KBM-7 (cell line): ENCODE measurements at regions not wholly inside any gene's neighbourhood (a gene's known extent, or its start where the extent isn't known, plus 50 kb on each side); places are given as distances from the start of the nearest gene placed in this dataset.

ENCODE experiments used
- DNase-seq: peaks from one replicate; pipeline ENCODE4 v3.0.0-alpha.2; 2015
- in situ Hi-C: fragments of 300-500 bp; cut with MboI; formaldehyde crosslinking; loops from 2 replicates; pipeline ENCODE4 v1.14.3; 2020; ENCODE audit warnings: low sequenced_read_pairs, low pct_unique_long_range_greater_than_20kb, mixed read lengths

DNA sequence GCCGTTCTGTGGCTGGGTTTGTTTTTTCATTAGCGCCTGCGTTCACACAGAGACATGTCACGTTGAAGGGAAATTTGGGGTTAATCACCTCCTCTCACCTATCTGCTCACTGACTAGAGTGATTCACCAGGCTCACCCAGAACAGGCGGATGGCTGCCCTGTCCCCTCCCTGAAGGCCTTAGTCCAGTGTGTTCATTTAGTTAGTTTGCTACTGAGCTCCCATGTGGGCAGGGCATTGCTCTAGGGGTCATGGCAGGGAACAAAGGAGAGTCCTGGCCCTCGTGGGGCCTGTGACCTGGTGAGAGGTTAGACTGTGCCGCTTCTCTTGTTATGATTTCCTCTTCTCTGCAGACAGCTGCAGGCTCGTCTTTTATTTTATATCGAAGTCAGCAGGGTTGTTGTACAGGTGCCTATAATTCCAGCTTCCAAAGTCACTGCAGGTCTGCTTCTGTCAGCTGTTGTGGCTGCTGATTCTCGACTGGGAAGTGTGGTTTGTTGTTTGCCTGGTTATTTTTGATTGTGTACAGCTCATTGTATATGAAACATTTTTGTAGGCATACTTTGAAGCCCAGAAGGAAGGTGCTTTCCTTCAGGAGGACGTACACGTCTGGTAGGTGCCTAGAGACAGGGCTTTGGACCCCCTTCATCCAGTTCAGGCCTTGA lies 73.4 kb upstream of the GSE1 start:
- DNase-seq, result no peak
- in situ Hi-C loops, result no loop called here

DNA sequence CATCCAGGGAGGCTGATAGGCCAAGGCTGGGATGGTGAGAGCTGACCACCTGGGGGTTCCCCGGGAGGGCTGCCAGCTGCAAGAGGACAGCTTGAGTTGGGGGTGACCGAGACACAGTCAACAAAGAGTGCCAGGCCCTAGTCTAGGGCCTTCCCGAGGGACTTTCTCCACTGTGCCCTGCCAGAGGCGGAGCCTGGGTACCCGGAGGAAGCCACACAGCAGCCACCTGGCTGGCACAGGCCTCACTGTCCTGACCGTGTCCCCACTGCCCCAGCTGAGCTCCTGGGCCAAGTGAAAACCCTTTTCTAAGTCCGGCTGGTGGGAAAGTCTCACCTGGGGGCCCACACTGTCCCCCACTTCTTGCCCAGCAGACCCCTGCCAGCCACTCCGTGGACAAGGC lies 71.9 kb upstream of the GSE1 start:
- no peak for DNase-seq
- in situ Hi-C loops, result no loop called here

DNA sequence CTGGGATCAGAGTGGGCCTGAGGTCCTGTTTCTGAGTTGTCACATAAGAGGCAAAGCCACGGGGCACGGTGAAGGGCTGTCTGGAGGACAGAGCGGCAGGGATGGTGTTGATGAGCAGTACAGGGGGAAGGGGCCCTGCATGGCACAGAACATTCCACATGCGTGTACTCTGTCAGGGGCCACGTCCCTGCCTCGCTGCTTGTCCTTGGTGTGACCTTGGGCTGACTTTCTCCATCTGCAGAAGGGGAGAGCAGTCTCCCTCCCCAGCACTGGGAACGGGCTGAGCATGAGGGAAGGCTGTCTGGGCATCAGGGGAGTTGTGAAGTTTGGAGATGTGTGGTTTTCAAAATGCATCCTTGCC lies 71.5 kb upstream of the GSE1 start:
- DNase-seq, result no peak
- in situ Hi-C loops, result no loop called here

DNA sequence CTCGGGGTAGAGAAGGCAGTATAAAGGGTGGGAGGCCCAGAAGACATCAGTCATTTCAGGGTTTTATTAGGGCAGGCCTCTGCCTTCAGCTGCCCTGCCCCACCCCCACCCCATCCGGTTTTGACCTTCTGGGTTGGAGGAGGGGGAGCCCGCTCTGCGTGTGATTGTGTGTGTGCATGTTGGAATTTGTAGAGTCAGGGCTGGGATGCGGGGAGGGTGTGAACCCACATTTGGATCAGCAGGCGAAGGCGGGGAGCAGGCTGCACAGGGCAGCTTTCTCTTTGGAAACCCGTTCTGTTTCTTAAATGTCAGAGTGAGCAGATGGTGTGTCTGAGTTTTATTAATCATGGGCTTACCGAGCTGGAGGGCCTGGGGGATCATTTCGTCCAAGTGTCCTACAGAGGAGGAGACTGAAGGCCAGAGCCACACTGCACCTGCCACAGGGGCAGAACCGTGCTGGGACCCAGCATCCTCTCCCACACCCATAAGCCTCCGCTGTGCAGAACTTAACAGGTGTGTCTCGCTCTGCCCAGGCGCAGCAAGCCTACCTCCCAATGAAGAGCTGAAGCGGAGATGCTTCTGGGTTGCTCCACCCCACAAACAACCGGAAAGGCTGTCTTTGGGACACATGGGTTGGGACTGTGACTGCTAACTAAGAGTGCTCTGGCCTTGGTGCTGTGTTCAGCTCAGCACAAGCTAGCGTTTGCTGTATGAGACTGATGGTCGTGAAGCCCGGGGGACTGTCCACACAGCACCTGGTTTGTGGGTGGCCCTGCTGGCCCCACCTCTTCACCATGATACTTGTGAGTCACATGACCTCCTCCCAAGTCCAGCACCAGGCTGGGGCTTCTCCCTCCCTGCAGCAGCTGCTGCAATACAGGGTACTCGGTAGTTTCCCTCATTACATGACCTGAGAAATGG lies 70.9 kb upstream of the GSE1 start:
- no peak for DNase-seq
- in situ Hi-C loops, result no loop called here

DNA sequence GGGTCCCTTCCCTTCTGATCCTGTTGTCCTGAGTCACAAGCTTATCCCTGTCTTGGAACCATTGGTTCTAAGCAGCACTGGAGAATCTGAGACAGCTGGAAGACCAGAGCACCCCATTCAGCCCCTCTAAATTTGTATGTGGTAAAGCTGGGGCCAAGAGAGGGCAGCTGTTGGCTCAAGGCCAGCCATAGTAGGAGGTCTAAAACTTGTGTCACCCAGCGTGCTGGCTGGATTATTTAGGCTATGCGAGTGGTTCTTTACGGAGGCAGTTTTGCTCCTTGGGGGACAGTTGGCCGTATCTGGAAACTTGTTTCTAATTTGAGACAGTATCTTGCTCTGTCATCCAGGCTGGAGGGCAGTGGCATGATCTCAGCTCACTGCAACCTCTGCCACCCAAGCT lies 69.6 kb upstream of the GSE1 start:
- DNase-seq, result no peak
- in situ Hi-C loops, result no loop called here

DNA sequence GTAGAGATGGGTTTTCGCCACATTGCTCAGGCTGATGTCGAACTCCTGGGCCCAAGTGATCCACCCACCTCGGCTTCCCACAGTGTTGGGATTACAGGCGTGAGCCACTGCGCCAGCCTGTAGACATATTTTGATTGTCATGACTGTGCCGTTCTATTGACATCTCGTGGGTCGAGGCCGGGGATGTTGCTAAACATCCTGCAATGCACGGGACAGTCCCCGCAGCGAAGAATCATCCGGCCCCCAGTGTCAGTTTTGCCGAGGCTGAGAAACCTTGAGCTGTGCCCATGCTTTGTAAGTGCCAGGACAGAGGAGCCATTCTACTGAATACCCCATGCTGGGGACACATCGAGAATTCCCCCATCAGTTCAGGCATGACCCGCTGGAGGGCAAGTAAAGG lies 69.1 kb upstream of the GSE1 start:
- no peak for DNase-seq
- in situ Hi-C loops, result no loop called here

DNA sequence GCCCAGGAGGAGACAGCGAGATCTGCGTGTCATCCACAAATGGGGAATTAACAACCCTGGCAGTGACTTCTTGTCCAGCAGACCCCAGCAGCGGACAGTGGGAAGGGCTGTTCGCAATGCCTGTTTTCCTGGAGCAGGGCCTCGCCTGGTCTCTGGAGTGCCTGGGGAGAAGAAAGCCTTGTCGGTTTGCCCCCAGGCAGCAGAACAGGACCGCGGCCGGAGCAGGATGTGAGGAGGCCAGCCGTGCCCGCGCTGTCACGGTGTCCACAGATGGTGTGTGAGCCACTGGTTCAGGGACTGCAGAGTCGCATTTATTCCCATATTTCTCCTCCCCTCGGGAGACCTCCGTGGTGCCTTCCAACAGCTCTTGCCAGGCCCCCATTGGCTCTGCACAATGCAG lies 68.5 kb upstream of the GSE1 start:
- in situ Hi-C loops, result no loop called here
- no peak for DNase-seq

DNA sequence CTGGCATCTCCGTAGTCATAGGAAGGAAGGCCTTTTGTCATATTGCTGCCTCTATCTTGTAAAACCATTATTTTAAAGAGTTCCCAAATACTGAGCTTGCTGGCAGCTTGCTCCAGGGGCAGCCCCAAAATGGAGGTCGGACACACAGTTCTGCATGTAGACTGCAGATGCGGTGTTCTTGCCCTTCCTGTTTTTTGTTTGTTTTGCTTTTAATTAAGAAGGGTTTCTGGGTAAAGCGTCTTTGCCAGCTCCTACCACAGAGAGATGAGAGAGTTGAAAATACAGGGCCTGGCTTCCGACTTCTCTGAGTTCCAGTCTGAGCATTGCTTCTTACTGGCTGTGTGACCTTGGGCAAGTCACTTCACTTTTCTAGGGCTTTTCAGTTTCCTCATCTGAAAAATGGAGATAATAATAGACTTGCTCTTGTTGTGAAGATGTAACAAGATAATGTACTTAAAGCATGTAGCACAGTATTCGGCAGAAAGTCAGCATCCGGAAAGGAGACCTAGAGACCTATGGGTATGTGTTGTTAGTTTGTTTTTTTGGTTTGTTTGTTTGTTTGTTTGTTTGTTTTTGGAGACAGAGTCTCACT lies 67.8 kb upstream of the GSE1 start:
- DNase-seq, result no peak
- in situ Hi-C loops, result no loop called here

DNA sequence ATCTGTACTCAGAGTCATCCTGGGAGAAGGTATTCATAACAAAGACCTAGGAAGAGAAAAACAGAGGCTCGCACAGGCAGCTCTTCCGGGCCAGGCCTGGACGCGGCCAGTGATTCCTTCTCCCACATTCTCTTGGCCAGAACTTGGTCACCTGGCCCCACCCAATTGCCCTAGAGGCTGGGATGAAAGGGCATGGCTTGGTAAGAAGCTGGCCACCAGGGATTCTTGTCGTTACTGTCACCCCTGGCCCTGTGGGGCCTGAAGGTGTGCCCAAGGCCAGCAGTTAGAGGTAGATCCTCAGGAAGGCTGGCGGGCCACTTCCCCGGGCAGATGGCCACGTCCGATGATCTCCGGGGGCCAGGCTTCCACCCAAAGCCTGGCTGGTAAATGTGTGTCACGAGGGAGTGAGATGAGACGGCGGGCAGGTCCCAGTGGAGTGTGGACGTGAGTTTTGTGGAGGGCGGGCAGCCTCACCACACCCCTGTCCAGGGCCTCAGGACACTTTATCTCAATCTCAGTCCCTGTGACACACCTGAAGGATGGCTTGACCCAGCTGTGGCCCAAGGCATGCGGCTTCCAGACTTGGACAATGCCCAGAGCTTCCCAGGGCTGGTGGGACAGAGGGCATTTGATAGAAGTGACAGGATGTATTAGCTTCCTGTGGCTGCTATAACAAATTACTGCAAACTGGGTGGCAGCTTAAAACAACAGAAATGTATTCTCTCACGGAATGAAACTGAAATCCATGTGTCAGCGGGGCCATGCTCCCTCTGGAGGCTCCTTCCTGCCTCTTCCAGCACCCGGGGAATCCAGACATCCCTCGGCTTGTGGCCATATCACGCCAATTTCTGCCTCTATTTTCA lies 66.3 kb upstream of the GSE1 start:
- in situ Hi-C loops, result no loop called here
- no peak for DNase-seq

DNA sequence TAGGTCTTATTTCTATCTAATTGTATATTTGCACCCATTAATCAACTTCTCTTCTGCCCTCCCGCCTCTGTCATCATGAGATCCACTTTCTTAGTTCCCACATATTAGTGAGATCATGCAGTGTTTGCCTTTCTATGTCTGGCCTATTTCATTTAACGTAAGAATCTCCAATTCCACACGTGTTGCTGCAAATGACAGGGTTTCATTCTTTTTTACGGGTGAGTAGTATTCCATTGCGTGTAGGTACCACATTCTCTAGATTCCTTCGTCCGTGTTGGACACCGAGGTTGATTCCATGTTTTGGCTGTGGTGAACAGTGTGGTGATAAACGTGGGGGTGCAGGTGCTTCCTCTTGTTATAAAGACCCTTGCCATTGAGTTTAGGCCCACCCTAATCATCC lies 64.7 kb upstream of the GSE1 start:
- in situ Hi-C loops, result no loop called here

DNA sequence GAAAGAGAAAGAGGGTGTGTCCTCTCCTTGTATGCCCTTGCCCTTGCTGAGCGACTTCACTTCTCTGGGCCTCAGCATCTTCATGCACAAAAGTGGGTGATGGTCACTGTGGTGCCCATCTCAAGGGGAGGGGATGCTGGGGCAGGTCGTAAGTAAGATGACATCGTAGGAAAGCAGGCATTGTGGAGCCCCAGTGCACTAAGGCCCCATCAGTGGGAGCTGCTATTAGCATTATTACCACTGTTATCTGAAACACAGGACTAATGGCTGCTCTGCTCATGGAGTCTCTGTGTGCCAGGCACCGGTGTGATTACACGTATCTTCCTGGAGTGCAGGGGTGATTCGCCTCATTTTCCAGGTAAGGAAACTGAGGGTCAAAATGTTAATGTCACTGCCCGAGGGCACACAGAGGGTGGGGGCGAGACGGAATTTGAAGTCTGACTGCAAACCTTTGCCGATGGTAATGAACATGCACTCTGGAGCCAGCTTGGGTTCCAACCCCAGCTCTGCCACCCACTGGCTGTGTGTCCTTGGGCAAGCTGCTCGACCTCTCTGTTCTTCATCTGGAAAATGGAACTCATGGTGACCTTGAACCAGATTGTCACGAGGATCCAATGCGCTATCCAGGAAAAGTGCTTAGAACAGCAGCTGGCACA lies 63.2 kb upstream of the GSE1 start:
- in situ Hi-C loops, result no loop called here
- DNase-seq, result no peak

More for the DNA sequence above, 64.7 kb upstream of the GSE1 start:
- DNase-seq, result no peak

DNA sequence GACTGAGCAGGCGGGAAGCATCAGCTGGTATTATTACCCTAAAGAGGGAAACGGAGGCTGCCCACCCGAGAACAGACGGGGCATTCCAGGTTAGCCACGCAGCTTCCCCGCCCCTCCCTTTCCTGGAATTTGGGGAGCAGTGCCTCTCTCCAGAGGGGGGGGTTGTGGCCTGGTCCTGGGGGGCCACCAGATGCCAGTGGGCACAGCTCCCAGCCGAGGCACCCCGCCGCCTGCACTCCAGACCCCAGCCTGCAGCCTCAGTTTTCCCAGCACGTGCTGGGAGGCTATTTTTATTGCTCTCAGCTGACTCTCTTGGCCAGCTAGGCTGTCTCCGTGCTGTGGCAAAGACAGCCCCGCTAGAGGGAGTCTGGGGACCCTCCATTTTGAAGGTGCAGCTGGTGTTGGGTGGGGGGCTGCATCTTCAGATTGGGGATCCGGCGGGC lies 62.7 kb upstream of the GSE1 start:
- DNase-seq, result no peak
- in situ Hi-C loops, result no loop called here

DNA sequence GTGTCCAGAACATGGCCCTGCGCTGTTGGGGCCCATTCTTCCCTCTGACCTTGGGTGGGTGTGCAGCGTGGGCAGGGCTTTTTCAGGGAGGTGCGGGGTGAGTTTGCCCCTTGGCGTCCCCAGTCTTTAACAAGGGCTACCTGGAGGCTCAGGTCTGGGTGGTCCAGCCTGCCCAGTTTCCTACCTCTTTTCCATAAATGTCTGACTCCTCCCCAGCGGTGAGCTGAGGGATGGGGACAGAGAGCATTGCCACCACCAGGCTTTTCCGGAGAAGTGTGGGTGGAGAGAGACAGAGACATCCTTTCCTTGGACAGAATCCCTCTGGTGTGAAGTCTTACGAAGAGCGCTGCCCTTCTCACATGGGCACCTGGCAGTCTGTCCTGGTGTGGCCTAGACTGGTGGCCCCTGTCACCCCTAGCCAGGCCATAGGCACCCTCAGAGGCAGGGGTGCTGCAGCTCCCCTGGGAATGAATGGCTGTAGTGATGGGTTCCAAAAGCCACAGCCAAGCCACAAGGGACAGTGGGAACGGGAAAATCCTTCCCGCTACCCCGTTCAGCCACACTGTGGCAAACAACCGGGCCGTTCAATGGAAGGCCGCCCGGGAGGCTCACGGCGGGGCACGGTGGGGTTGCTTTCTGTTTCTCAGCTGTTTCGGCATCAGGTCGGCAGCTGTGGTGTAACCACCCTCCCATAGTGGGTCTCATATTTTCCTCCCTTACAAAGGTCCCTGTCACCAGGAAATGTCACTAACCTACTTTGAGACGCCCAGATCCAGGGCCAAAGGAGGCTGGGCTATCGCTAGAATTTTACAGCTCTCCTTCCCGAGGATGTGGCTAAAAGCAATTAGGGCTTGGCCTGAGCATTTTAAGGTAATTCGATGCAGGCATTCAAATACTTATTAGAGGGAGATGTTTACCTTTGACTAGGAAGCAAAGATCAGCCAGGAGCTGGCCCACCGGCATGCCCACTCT lies 61.9 kb upstream of the GSE1 start:
- in situ Hi-C loops, result no loop called here
- DNase-seq, result peak; percentile 53

DNA sequence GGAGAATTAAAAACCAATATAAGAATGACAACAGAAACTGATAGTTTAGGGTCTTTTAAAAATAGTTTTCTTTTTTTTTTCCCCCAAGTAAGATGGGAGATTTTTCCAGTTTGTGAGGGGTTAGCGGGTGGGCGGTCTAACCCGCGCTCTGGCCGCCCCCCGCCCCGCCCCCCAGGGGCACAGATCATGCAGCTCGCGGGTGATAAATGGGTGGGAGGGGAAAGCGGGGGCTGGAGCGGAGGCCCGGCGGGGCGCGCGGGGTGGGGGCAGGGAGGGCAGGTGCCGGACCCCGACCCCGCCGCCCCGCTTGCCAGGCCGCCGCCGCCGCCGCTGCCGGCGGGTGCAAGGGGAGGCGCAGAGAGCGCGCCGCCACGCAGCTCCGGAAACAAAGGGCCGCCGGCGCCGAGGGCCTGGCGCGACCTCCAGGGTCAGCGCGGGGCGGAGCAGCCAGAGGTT lies 60.1 kb upstream of the GSE1 start:
- no peak for DNase-seq
- in situ Hi-C loops, result no loop called here

DNA sequence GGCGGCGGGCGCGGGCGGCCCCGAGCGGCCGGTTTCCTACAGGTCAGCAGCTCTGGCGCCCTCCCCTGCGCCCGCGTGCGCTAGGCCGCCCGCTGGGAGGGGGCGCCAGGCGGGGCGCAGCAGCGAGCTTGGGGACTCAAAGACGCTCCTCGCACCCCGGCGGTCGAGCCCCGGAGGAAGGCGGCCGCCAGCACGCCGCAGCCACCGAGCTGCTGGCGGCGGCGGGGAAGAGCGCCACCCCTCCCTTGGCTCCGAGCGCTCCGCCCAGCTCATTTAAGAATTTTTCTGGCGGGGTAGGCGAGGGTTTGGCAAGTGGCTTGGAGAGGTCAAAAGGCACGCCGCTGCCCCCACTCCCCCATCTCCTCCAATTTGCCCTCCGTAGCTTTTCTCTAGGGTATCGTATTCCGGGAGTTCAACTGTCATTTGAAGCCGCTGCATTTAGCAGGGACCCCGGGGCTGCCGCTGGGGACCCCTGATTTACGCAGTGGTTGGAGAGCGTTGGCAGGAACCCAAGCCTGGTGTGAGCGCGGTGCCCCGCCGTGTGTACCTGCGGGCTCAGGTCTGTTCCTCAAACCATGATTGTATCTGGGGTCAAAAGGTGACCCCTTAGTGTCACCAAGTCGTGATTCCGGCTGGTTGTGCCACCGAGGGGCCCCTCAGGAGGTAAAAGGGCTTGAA lies 59.5 kb upstream of the GSE1 start:
- in situ Hi-C loops, result no loop called here
- DNase-seq, result peak; percentile 86

DNA sequence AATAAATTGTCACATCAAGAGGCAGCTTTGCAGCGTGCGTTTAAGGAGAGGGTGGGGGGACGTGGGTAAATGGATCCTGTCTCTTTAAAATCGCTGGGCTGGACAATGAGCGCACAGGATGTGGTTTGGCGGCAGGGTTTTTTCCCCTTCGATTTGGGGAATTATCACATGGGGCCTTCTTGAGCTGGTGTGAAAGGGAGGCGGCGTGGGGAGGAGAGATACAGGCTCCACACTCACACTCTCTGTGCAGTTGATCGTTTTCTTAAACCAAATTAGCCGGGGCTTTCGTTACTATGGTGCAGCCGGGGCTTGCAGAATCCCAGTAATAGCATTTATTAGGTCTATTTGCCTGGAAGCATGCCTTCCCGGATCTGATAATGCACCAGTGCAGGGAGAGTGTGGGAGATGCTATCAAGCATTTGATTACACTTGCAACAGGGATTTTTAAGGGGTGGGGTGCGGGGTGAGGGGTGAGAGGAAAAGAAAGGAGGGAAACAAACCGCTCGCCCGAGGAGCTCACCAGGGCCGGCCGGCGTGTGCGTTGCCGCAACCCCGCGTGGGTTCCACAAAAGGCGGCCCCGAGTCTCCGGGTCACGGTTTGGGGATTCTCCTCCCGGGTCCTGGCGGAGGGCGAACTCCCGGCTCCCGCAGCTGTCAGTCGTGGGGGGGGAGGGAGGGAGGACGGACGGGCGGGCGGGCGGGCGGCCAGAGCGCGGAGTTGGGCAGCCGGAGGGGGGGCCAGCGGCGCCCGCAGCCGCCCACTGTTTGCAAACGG lies 58.8 kb upstream of the GSE1 start:
- peak; percentile 98 for DNase-seq
- in situ Hi-C loops, result no loop called here
